HFFc6 (cell line): ENCODE measurements at regions not wholly inside any gene's neighbourhood (a gene's known extent, or its start where the extent isn't known, plus 50 kb on each side); places are given as distances from the start of the nearest gene placed in this dataset.

Source experiments
- DNase-seq: peaks from one replicate; pipeline ENCODE4 v3.0.0-alpha.2; 2018
- H3K27ac Mint-ChIP-seq: 2 replicates; pipeline ENCODE4 v1.8.0; 2020; ENCODE audit warnings: mild to moderate bottlenecking, mixed read lengths
- H3K27me3 Mint-ChIP-seq: 2 replicates; pipeline ENCODE4 v1.8.0; 2021; ENCODE audit warnings: mild to moderate bottlenecking, moderate library complexity, mixed read lengths; ENCODE audit not compliant: insufficient read depth
- H3K36me3 Mint-ChIP-seq: 2 replicates; pipeline ENCODE4 v1.8.0; 2021; ENCODE audit warnings: low read depth, mixed read lengths
- H3K4me1 Mint-ChIP-seq: 2 replicates; pipeline ENCODE4 v1.8.0; 2020; ENCODE audit warnings: low read depth, mixed read lengths
- H3K4me3 Mint-ChIP-seq: 2 replicates; pipeline ENCODE4 v1.8.0; 2020; ENCODE audit warnings: mild to moderate bottlenecking, moderate library complexity, mixed read lengths
- H3K9me3 Mint-ChIP-seq: 2 replicates; pipeline ENCODE4 v1.8.0; 2020; ENCODE audit warnings: mild to moderate bottlenecking, mixed read lengths
- CTCF ChIP-seq: fragments of 200-600 bp; sonication (generic); IDR thresholded peaks from 2 replicates; pipeline ENCODE4 v1.5.0; 2021; ENCODE audit warnings: antibody characterized with exemption, mild to moderate bottlenecking

- peak; percentile 81 for TF ChIP-seq CTCF
- no peak overlapping the region for H3K27ac Mint-ChIP-seq
- H3K27me3 Mint-ChIP-seq = no peaks in the 10 kb centered on the region; the same call in 1 of the 2 replicates
- no peak overlapping the region for H3K4me3 Mint-ChIP-seq
- H3K36me3 Mint-ChIP-seq = no peaks in the 10 kb centered on the region
- peaks cover 4% of the 10 kb centered on the region; the same call in 1 of the 2 replicates for H3K9me3 Mint-ChIP-seq
- DNase-seq = peak; percentile 25
- no peaks in the 10 kb centered on the region for H3K4me1 Mint-ChIP-seq
These were observed 104.6 kb upstream of the FAM174A start for GRCh38 chr5:100430268-100431195.

- Mint-ChIP-seq H3K27me3 (no peaks in the 10 kb centered on the region), H3K27ac (no peak overlapping the region), H3K4me1 (no peaks in the 10 kb centered on the region), H3K36me3 (no peaks in the 10 kb centered on the region; the same call in 1 of the 2 replicates), H3K4me3 (no peak overlapping the region), H3K9me3 (peaks cover 14% of the 10 kb centered on the region)
- no peak for TF ChIP-seq CTCF
- no peak for DNase-seq
These were observed 110.4 kb upstream of the FAM174A start for GRCh38 chr5:100424787-100425186.

GRCh38 chr5:100424017-100424416 is 111.2 kb upstream of the FAM174A start:
- DNase-seq = no peak
- Mint-ChIP-seq H3K36me3 (no peaks in the 10 kb centered on the region; the same call in 1 of the 2 replicates), H3K4me3 (no peak overlapping the region), H3K9me3 (peaks cover 14% of the 10 kb centered on the region), H3K27me3 (no peaks in the 10 kb centered on the region), H3K4me1 (no peaks in the 10 kb centered on the region), H3K27ac (no peak overlapping the region)
- TF ChIP-seq CTCF = no peak

- H3K36me3 Mint-ChIP-seq = no peaks in the 10 kb centered on the region; the same call in 1 of the 2 replicates
- H3K9me3 Mint-ChIP-seq = peaks cover 14% of the 10 kb centered on the region
- no peak for DNase-seq
- no peaks in the 10 kb centered on the region for H3K4me1 Mint-ChIP-seq
- no peak overlapping the region for H3K4me3 Mint-ChIP-seq
- TF ChIP-seq CTCF = no peak
- H3K27ac Mint-ChIP-seq = no peak overlapping the region
- H3K27me3 Mint-ChIP-seq = no peaks in the 10 kb centered on the region
These were observed 111.8 kb upstream of the FAM174A start for GRCh38 chr5:100423330-100423729.

- no peak for DNase-seq
- Mint-ChIP-seq H3K27ac (no peak overlapping the region), H3K36me3 (peaks cover 2% of the 10 kb centered on the region), H3K4me1 (no peaks in the 10 kb centered on the region), H3K27me3 (no peaks in the 10 kb centered on the region), H3K4me3 (no peak overlapping the region), H3K9me3 (peaks cover 22% of the 10 kb centered on the region)
- no peak for TF ChIP-seq CTCF
These were observed 113.8 kb upstream of the FAM174A start for GRCh38 chr5:100421360-100421759.
